HEK293 (cell line): ENCODE measurements at regions not wholly inside any gene's neighbourhood (a gene's known extent, or its start where the extent isn't known, plus 50 kb on each side); places are given as distances from the start of the nearest gene placed in this dataset.

ENCODE experiments used
- CTCF ChIA-PET: fragments of 350-600 bp; formaldehyde crosslinking; extraction: SDS; loops from one replicate; lab custom pipeline; 2021; ENCODE audit warnings: antibody characterized with exemption; lab: Yijun Ruan, JAX
- POLR2A ChIA-PET: fragments of 300-600 bp; formaldehyde crosslinking; extraction: SDS; loops from one replicate; lab custom pipeline; 2020; ENCODE audit warnings: antibody characterized with exemption, inconsistent platforms; lab: Yijun Ruan, JAX
- H3K27ac ChIP-seq: fragments of 200-500 bp; sonication (Bioruptor generic); 2 replicates; pipeline ENCODE4 v1.5.1; 2014; ENCODE audit warnings: low read depth, low read length, control low read depth, inconsistent platforms; ENCODE audit errors: extremely low read depth
- H3K36me3 ChIP-seq, 2 experiments: fragments of 200-500 bp in 1 of 2; sonication (Bioruptor generic) in 1 of 2; 1 replicate in 1 of 2; 2 replicates in 1 of 2; pipeline ENCODE4 v1.5.1; 2014 to 2017; ENCODE audit warnings: inconsistent platforms in 2 of 2, low read length in 2 of 2; ENCODE audit not compliant: control insufficient read depth in 2 of 2, insufficient read depth in 1 of 2
- H3K4me1 ChIP-seq: fragments of 200-500 bp; sonication (Bioruptor generic); 2 replicates; pipeline ENCODE4 v1.5.1; 2014; ENCODE audit warnings: mild to moderate bottlenecking, low read length, inconsistent platforms; ENCODE audit not compliant: control insufficient read depth, insufficient read depth
- H3K4me3 ChIP-seq: 2 replicates; pipeline ENCODE4 v1.5.1; 2011; ENCODE audit warnings: low read depth, mild to moderate bottlenecking, control low read depth, low read length, moderate library complexity
- H3K9me3 ChIP-seq: fragments of 200-500 bp; sonication (Bioruptor generic); 2 replicates; pipeline ENCODE4 v1.5.1; 2014; ENCODE audit warnings: low read depth, low read length, inconsistent platforms; ENCODE audit not compliant: control insufficient read depth, insufficient read depth
- KLF8 ChIP-seq: fragments of 450-650 bp; formaldehyde crosslinking; IDR thresholded peaks from 2 replicates; pipeline ENCODE4 v1.5.1; 2016; ENCODE audit warnings: missing biosample characterization, missing genetic modification characterization
- MEIS1 ChIP-seq: sonication (generic); formaldehyde crosslinking; IDR thresholded peaks from 2 replicates; pipeline ENCODE4 v1.8.1; 2022; ENCODE audit warnings: missing genetic modification reagents, mild to moderate bottlenecking, borderline replicate concordance
- REPIN1 ChIP-seq: fragments of 450-650 bp; formaldehyde crosslinking; IDR thresholded peaks from 2 replicates; pipeline ENCODE4 v1.5.1; 2017; ENCODE audit warnings: missing biosample characterization, missing genetic modification characterization, low read depth
- SCRT1 ChIP-seq: fragments of 450-650 bp; formaldehyde crosslinking; IDR thresholded peaks from 2 replicates; pipeline ENCODE4 v1.5.1; 2016; ENCODE audit warnings: missing biosample characterization, missing genetic modification characterization, borderline replicate concordance
- SP2 ChIP-seq: fragments of 450-650 bp; formaldehyde crosslinking; IDR thresholded peaks from 2 replicates; pipeline ENCODE4 v1.5.1; 2016; ENCODE audit warnings: missing biosample characterization, missing genetic modification characterization
- TRIM28 ChIP-seq: IDR thresholded peaks from 2 replicates; pipeline ENCODE4 v1.6.1; 2011; ENCODE audit warnings: low read length, control low read depth, borderline replicate concordance
- ZBTB21 ChIP-seq: fragments of 450-650 bp; formaldehyde crosslinking; IDR thresholded peaks from 2 replicates; pipeline ENCODE4 v1.5.1; 2017; ENCODE audit warnings: missing biosample characterization, missing genetic modification characterization
- ZNF133 ChIP-seq: fragments of 450-650 bp; formaldehyde crosslinking; IDR thresholded peaks from 2 replicates; pipeline ENCODE4 v1.5.1; 2016; ENCODE audit warnings: missing biosample characterization, missing genetic modification characterization
- ZNF155 ChIP-seq: fragments of 450-650 bp; formaldehyde crosslinking; IDR thresholded peaks from 2 replicates; pipeline ENCODE4 v1.5.1; 2016; ENCODE audit warnings: missing biosample characterization, missing genetic modification characterization
- ZNF16 ChIP-seq: fragments of 450-650 bp; formaldehyde crosslinking; IDR thresholded peaks from 2 replicates; pipeline ENCODE4 v1.5.1; 2016; ENCODE audit warnings: low read depth, missing biosample characterization, missing genetic modification characterization
- ZNF169 ChIP-seq: fragments of 450-650 bp; formaldehyde crosslinking; IDR thresholded peaks from 2 replicates; pipeline ENCODE4 v1.5.1; 2016; ENCODE audit warnings: missing biosample characterization, missing genetic modification characterization
- ZNF202 ChIP-seq: fragments of 450-650 bp; formaldehyde crosslinking; IDR thresholded peaks from 2 replicates; pipeline ENCODE4 v1.5.1; 2016; ENCODE audit warnings: missing biosample characterization, missing genetic modification characterization, borderline replicate concordance
- ZNF391 ChIP-seq: fragments of 450-650 bp; formaldehyde crosslinking; IDR thresholded peaks from 2 replicates; pipeline ENCODE4 v1.5.1; 2016; ENCODE audit warnings: low read depth, missing biosample characterization, missing genetic modification characterization, borderline replicate concordance
- ZNF416 ChIP-seq: fragments of 450-650 bp; formaldehyde crosslinking; IDR thresholded peaks from 2 replicates; pipeline ENCODE4 v1.5.1; 2016; ENCODE audit warnings: missing biosample characterization, missing genetic modification characterization
- ZNF571 ChIP-seq: fragments of 450-650 bp; formaldehyde crosslinking; IDR thresholded peaks from 2 replicates; pipeline ENCODE4 v1.5.0; 2017; ENCODE audit warnings: missing biosample characterization, missing genetic modification characterization
- ZNF596 ChIP-seq: fragments of 450-650 bp; IDR thresholded peaks from 2 replicates; pipeline ENCODE4 v1.5.0; 2018; ENCODE audit warnings: missing biosample characterization, mild to moderate bottlenecking, missing genetic modification characterization, moderate library complexity
- ZNF600 ChIP-seq: fragments of 450-650 bp; formaldehyde crosslinking; IDR thresholded peaks from 2 replicates; pipeline ENCODE4 v1.5.1; 2016; ENCODE audit warnings: missing biosample characterization, missing genetic modification characterization
- ZNF629 ChIP-seq: fragments of 450-650 bp; formaldehyde crosslinking; IDR thresholded peaks from 2 replicates; pipeline ENCODE4 v1.5.1; 2017; ENCODE audit warnings: missing biosample characterization, missing genetic modification characterization
- TF ChIP-seq, protein P1 (sequence below): fragments of 450-650 bp; formaldehyde crosslinking; IDR thresholded peaks from 2 replicates; pipeline ENCODE4 v1.5.1; 2016; ENCODE audit warnings: missing biosample characterization, missing genetic modification characterization
- TF ChIP-seq, protein P2 (sequence below): fragments of 450-650 bp; formaldehyde crosslinking; IDR thresholded peaks from 2 replicates; pipeline ENCODE4 v1.5.1; 2016; ENCODE audit warnings: missing biosample characterization, missing genetic modification characterization
- TF ChIP-seq, protein P3 (sequence below): fragments of 450-650 bp; formaldehyde crosslinking; IDR thresholded peaks from 2 replicates; pipeline ENCODE4 v1.5.1; 2017; ENCODE audit warnings: missing biosample characterization, missing genetic modification characterization
- TF ChIP-seq, protein P4 (sequence below): fragments of 450-650 bp; formaldehyde crosslinking; IDR thresholded peaks from 2 replicates; pipeline ENCODE4 v1.5.1; 2016; ENCODE audit warnings: missing biosample characterization, missing genetic modification characterization
- TF ChIP-seq, protein P5 (sequence below): fragments of 450-650 bp; formaldehyde crosslinking; IDR thresholded peaks from 2 replicates; pipeline ENCODE4 v1.5.1; 2017; ENCODE audit warnings: missing biosample characterization, missing genetic modification characterization

DNA sequence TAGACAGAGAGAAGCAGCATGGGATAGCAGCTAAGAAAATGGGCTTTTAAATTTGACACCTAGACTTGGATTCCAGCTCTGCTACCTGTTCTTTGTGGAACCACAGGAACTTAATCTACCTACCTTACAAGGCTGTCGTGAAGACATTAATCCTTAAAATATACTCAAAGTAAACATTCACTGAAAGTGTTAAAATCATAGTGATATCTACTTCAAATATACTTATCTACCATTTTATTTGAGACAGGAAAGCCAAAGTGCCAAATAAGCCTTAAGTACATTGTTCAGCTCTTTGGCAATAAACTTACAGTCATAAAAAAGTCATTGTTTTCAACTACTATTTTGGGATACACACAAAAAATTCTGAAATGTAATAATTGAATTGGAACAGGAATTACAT is 295.0 kb upstream of the PITX2 start:
- Histone ChIP-seq H3K9me3 (no peaks in the 10 kb centered on the region), H3K4me1 (no peaks in the 10 kb centered on the region), H3K4me3 (no peak overlapping the region), H3K36me3 (no peaks in the 10 kb centered on the region), H3K27ac (no peak overlapping the region)
- TF ChIP-seq, protein P1, sequence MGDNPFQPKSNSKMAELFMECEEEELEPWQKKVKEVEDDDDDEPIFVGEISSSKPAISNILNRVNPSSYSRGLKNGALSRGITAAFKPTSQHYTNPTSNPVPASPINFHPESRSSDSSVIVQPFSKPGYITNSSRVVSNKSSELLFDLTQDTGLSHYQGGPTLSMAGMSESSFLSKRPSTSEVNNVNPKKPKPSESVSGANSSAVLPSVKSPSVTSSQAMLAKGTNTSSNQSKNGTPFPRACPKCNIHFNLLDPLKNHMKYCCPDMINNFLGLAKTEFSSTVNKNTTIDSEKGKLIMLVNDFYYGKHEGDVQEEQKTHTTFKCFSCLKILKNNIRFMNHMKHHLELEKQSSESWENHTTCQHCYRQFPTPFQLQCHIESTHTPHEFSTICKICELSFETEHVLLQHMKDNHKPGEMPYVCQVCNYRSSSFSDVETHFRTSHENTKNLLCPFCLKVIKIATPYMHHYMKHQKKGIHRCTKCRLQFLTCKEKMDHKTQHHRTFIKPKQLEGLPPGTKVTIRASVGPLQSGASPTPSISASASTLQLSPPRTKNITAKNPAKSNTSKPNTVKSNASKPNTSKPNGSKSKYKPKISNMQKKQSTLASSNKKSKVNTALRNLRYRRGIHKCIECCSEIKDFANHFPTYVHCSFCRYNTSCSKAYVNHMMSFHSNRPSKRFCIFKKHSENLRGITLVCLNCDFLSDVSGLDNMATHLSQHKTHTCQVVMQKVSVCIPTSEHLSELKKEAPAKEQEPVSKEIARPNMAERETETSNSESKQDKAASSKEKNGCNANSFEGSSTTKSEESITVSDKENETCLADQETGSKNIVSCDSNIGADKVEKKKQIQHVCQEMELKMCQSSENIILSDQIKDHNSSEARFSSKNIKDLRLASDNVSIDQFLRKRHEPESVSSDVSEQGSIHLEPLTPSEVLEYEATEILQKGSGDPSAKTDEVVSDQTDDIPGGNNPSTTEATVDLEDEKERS (tag by site-specific recombination): no peak
- TF ChIP-seq, protein P2, sequence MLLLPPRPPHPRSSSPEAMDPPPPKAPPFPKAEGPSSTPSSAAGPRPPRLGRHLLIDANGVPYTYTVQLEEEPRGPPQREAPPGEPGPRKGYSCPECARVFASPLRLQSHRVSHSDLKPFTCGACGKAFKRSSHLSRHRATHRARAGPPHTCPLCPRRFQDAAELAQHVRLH: no peak
- TF ChIP-seq MEIS1 (CRISPR knock-in tag): no peak
- TF ChIP-seq TRIM28: no peak
- no peak for TF ChIP-seq ZNF133 (tag by site-specific recombination)
- TF ChIP-seq, protein P3, sequence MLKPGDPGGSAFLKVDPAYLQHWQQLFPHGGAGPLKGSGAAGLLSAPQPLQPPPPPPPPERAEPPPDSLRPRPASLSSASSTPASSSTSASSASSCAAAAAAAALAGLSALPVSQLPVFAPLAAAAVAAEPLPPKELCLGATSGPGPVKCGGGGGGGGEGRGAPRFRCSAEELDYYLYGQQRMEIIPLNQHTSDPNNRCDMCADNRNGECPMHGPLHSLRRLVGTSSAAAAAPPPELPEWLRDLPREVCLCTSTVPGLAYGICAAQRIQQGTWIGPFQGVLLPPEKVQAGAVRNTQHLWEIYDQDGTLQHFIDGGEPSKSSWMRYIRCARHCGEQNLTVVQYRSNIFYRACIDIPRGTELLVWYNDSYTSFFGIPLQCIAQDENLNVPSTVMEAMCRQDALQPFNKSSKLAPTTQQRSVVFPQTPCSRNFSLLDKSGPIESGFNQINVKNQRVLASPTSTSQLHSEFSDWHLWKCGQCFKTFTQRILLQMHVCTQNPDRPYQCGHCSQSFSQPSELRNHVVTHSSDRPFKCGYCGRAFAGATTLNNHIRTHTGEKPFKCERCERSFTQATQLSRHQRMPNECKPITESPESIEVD (tag by site-specific recombination): no peak
- TF ChIP-seq ZNF629 (tag by site-specific recombination): no peak
- POLR2A ChIA-PET: no interaction called here
- CTCF ChIA-PET: interaction anchor here (0.6 kb wide), 1 partner anchor 236 kb away, joined by 4 read pairs; no protein-coding TSS in a partner anchor

DNA sequence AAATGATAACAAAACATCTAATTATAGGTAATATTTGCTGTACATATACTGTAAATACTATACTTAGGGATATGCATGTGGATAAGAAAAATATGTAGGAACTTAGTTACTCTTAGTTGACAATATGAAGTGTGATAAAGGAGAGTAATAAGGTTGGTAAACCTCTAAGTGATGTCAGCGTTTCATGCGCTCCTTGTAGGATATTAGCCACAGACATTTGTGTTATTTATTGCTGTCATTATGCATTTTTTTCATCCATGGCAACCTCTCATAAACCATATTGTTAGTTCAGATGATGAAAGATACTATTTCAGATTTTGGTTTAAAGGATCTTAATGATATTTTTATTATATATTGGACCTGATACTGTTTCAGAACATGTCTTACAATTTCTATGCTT is 298.1 kb upstream of the PITX2 start:
- no peak overlapping the region for H3K4me3 ChIP-seq
- ChIA-PET POLR2A (no interaction called here), CTCF (no interaction called here)

GRCh38 chr4:110924761-110925160 is 301.9 kb upstream of the PITX2 start:
- POLR2A ChIA-PET: no interaction called here
- no peaks in the 10 kb centered on the region for H3K36me3 ChIP-seq
- no peak overlapping the region for H3K27ac ChIP-seq
- H3K4me1 ChIP-seq: 0 out of 2 replicates have a peak, but pooled peaks cover 5% of the 10 kb centered on the region
- CTCF ChIA-PET: no interaction called here
- H3K9me3 ChIP-seq: no peaks in the 10 kb centered on the region
- H3K4me3 ChIP-seq: no peak overlapping the region
- TF ChIP-seq SCRT1 (tag by site-specific recombination) (no peak), REPIN1 (tag by site-specific recombination) (no peak), ZBTB21 (tag by site-specific recombination) (no peak), ZNF596 (tag by site-specific recombination) (no peak), SP2 (tag by site-specific recombination) (no peak), ZNF155 (no peak), ZNF600 (no peak), ZNF169 (no peak), ZNF416 (no peak), ZNF391 (tag by site-specific recombination) (no peak), ZNF571 (tag by site-specific recombination) (no peak)
- TF ChIP-seq, protein P3 (tag by site-specific recombination): no peak
- TF ChIP-seq, protein P4, sequence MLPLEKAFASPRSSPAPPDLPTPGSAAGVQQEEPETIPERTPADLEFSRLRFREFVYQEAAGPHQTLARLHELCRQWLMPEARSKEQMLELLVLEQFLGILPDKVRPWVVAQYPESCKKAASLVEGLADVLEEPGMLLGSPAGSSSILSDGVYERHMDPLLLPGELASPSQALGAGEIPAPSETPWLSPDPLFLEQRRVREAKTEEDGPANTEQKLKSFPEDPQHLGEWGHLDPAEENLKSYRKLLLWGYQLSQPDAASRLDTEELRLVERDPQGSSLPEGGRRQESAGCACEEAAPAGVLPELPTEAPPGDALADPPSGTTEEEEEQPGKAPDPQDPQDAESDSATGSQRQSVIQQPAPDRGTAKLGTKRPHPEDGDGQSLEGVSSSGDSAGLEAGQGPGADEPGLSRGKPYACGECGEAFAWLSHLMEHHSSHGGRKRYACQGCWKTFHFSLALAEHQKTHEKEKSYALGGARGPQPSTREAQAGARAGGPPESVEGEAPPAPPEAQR: no peak

More for the DNA sequence above, 298.1 kb upstream of the PITX2 start:
- Histone ChIP-seq H3K27ac (no peak overlapping the region), H3K4me1 (0 out of 2 replicates have a peak, but pooled peaks cover 5% of the 10 kb centered on the region), H3K36me3 (no peaks in the 10 kb centered on the region), H3K9me3 (no peaks in the 10 kb centered on the region)
- TF ChIP-seq, protein P5, sequence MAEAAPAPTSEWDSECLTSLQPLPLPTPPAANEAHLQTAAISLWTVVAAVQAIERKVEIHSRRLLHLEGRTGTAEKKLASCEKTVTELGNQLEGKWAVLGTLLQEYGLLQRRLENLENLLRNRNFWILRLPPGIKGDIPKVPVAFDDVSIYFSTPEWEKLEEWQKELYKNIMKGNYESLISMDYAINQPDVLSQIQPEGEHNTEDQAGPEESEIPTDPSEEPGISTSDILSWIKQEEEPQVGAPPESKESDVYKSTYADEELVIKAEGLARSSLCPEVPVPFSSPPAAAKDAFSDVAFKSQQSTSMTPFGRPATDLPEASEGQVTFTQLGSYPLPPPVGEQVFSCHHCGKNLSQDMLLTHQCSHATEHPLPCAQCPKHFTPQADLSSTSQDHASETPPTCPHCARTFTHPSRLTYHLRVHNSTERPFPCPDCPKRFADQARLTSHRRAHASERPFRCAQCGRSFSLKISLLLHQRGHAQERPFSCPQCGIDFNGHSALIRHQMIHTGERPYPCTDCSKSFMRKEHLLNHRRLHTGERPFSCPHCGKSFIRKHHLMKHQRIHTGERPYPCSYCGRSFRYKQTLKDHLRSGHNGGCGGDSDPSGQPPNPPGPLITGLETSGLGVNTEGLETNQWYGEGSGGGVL (tag by site-specific recombination): no peak
- TF ChIP-seq KLF8 (no peak), ZNF16 (tag by site-specific recombination) (no peak), ZNF202 (tag by site-specific recombination) (no peak)
- TF ChIP-seq, all 188 proteins: peak for 0
